GM19025 (cell line): ENCODE measurements at regions not wholly inside any gene's neighbourhood (a gene's known extent, or its start where the extent isn't known, plus 50 kb on each side); places are given as distances from the start of the nearest gene placed in this dataset.

Experiments
- ATAC-seq: cut with Tn5 transposase; IDR thresholded peaks from one replicate; pipeline ENCODE4 v1.9.1; 2021; ENCODE audit warnings: mild to moderate bottlenecking, low read depth, moderate library complexity; ENCODE audit not compliant: unreplicated experiment

DNA sequence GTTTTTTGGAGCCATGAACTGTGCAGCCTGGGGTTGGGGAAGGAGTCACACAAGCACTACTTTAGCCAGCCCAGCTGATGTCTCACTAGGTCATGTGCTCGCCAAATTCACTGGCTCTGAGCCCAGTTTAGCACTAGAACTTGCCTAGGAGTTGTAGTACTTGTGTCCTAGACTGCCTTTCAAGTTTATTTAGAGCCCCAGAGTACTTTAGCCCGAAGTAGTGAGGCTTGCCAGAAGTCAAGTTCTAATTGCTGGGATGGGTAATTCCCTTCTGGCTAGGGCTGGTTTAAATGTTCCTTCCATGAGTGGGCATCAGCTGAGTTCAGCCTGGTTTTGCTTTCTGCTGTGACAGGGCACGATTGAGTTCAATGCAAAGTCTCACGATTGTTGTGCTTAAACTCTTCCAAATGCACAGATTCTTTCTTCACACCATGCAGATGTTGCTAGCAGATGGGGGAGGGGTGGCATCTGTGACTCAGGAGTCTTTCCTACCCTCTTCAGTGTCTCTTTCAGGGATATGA lies 228.2 kb upstream of the ZPLD1 start:
- no peak for ATAC-seq

DNA sequence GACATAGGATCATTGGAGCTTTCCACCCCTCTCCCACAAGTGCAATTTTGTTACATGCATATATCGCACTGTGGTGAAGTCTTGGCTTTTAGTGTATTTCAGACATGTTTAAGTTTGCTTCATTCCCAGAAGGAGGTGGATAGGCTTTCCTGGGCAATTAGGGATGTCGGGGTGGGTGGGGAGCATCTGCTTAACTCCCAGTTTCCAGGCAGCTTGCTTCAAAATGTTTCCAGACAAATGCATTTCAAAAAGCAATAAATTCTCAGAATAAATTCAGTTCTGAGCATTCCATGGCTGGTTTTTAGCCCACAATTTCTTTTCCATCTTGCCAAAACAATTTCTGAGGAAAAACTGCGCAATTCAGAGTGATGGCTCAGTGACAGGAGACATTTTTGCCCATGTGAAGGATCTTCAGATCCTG lies 227.7 kb upstream of the ZPLD1 start:
- no peak for ATAC-seq

DNA sequence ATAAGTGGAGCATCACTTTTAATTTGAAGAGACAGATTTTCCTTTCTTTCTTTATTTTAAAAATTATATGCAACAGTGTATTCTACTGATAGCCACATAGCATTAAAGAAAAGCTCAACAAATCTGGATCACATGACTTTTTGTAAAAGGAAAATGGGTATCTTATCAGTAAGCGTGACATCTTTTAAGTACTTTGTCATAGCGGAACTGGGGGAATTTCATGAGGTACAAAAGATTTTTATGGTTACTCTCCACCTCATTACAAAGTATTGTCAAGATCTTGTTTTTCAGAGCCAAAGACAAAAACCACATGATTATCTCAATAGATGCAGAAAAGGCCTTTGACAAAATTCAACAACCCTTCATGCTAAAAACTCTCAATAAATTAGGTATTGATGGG lies 219.6 kb upstream of the ZPLD1 start:
- ATAC-seq = no peak

DNA sequence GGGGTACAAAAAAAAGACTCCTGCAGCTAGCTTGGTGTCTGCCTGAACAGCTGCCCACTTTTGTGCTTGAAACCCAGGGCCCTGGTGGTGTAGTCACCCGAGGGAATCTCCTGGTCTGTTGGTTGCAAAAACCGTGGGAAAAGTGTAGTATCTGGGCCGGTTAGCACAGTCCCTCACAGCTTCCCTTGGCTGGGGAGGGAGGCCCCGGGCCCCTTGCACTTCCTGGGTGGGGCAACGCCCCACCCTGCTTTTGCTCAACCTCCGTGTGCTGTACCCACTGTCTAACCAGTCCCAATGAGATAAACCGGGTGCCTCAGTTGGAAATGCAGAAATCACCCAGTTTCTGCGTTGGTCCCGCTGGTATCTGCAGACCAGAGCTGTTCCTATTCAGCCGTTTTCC lies 211.7 kb upstream of the ZPLD1 start:
- ATAC-seq = no peak

DNA sequence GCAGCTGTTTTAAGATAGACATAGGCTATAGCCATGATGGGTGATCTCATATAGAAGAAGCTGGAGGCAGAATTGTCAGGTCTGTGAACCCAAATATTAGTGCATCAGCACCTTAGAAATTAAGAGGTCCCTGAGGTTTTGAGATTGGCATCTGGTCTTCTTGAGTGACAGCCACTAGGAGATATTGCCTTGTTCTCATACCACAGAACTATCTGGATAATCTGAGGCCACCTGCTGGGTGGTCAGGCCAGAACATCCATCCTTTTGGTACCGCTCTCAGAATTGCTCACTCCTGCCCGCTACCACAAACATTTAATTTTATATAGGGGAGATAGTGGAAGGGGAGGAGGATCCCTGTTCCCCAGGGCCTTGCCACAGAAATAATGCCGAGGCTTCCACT lies 210.6 kb upstream of the ZPLD1 start:
- ATAC-seq = no peak

DNA sequence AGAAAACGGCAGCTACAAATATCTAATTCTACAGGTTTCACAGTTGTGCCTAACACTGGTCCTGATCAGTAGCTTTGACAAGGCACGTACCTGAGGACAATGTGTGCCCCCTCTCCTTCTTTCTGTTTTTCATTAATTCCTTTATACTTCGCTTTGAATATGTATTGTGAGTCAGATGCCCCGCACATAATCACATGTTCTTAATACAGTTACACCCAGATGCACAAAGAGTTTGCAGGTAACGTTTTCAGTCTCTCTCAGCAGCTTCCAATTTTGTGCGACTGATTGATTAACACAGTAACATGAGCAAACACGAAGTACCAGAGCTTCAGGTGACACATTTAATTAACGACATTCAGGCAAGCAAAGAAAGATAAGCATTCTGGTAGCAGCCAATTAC lies 209.8 kb upstream of the ZPLD1 start:
- ATAC-seq = no peak

DNA sequence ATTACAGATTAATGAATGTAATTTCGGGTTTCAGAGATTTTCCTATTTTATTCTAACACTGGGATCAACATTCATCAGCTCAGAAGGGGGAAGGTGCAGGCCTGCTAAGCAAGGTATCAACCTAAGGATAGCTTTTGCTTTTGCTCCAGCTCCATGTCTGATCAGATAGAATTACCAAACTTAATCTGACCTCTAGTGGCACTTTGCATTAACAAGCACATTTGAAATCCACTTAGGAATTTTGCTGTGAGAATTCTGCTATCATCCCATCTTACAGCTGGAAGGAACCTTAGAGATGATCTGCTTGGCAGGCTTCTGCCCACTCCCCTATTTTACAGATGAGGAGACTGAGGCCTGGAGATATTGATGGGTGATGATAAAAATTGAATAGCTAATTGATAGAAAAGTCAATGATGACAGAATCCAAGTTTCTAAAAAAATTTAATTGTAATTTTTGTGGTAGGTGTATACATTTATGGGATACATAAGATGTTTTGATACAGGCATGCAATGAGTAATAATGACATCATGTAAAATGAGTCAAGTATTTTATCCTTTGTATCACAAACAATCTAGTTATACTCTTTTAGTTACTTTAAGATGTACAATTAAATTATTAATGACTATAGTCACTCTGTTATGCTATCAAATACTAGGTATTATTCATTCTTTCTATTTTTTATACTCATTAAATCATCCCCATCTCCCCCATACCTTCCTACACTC lies 209.2 kb upstream of the ZPLD1 start:
- no peak for ATAC-seq

DNA sequence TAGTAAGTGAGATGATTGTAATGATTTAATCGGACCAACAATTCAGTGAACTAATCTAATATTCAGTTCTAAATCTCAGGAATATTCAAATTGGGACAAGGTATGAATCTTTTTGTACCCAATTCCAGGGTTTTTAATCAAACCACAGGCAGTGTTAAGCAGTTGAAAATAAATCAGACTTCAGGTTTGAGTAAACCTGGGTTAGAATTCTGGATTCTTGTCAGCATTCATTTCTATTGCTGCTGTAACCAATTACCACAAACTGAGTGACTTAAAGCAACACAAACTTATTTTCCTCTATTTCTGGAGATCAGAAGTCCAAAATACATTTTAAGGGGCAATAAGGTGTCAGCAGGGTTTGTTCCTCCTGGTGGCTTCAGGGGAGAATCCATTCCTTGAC lies 208.4 kb upstream of the ZPLD1 start:
- no peak for ATAC-seq

DNA sequence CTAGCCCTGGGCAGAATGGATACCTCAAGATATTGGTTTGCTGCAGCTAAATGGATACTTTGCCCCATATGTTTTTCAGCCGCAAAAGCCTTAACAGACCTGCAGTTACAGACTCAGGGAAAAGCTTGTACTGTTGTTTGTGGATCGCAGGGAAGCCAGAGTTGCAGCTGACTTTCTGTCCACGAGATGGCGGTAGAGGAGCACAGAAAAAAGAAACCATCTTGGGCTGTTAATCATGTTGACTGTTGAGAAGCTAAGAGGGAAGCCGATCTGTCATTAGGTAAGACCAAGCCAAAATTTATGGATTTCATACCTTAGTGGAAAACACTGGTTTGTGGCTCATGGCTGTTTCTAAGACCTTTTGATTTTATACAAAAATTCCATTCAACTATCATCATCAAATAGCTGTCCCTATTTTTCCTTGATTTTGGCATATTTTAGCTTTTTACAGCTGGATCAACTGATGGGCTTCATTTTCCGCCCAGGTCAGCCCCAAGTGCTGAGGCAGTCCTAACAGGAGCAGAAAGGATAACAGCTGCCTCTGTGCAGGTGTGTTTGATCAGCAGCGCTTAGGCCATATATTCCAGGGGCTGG lies 205.7 kb upstream of the ZPLD1 start:
- no peak for ATAC-seq

GRCh38 chr3:102230057-102230456 lies 204.8 kb upstream of the ZPLD1 start:
- no peak for ATAC-seq

GRCh38 chr3:102233881-102234280 lies 200.9 kb upstream of the ZPLD1 start:
- peak; percentile 87 for ATAC-seq

DNA sequence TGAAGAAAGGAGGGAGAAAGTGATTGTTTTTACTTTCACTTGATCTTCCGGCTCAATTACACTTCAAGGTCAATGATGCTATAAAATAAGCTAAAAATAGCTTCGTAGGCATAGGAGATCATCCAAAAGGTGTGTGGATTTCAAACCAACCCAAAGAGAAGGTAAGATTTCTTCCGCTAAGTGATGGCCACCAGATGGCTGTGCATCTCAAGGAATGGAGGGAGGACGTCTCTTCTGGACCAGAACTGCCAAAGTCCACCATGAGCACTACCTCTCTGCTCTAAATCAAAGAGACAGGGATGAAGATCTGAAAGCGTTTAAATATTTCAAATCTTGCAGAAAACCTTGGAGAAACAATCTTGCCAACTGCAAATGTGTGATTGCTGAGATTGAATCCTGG lies 199.1 kb upstream of the ZPLD1 start:
- no peak for ATAC-seq

DNA sequence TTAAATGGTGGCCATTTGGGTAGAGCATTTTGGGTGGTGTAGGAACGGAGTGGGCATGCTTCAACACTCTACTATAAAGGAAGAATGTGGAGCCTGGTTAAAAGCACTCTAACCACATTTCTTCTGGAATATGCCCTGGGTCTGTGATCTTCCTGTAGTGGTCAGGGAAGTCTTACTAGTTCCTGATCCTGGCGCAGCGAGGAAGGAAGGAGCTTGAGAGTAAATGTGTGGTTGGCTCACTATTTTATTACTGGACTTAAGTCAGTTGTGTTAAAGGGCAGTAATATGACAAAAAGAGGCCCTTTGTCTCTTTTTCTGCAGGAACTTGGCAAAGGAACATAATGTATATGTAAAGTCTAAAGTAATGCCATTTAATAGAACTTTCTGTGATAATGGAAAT lies 197.6 kb upstream of the ZPLD1 start:
- no peak for ATAC-seq

- no peak for ATAC-seq
Observed at GRCh38 chr3:102237838-102238237, 197.0 kb upstream of the ZPLD1 start.

DNA sequence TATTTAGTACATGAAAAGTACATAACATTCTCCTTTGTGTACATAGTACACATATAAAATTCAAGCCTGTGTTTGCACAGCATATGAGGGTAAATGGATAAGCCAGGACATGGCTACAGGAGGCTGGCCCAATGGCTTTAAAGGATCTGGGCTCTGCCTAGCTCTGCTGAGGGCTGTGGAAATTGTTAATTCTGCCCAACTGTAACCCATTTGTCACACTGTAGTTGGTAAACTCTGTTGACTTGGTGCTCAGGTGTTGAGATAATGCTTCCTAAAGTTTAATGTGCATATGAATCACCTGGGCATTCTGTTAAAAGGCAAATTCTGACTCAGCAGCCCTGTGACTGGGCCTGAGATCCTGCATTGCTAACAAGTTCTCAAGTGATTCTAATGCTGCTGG lies 196.5 kb upstream of the ZPLD1 start:
- no peak for ATAC-seq

DNA sequence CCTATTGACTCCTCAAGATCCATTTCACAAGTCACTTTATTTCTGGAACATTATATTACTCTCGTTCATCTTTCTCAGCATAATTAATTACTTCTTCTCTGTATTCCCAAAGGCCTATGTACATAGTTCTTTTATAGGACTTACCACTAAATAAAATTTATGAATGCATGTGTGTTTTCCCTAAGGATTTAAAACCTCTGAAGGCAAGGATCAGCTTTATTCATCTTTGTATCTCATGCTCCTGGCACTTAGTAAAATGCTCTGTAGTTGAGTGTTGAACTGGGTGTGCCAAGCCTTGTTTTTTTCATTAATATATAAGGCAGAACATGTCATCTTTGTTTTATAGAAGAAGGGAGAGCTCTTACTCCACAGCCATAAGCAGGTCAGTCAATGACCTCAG lies 194.1 kb upstream of the ZPLD1 start:
- ATAC-seq = no peak

DNA sequence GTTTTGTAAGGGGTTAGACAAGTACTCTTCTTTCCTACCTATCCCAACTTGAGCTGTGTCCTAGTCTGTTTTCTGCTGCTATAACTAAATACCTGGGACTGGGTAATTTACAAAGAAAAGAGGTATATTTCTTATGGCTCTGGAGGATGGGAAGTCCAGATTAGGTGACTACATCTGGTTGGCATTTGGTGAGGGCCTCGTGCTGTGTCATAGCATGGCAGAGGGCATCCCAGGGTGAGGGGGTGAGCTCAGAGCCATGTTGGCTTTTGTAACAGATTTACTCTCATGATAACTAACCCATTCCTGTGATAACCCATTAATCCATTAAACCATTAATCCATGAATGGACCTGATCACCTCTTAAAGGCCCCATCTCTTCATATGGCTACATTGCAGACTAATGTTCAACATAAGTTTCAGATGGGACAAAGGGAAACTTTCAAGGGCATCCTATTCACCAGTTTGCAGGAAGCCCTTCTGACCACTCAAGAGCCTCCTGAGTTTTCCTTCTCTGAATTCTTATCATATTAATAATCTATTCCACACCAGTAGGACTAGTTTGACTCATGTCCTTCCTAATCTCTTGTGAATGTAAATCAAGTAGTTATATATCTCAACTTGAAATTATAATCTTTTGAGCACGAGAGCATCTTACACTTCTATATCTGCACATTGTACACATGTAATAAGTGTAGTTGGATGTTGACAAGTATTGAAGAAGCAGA lies 185.7 kb upstream of the ZPLD1 start:
- no peak for ATAC-seq

- no peak for ATAC-seq
Observed at GRCh38 chr3:102255736-102256135, 179.1 kb upstream of the ZPLD1 start.

DNA sequence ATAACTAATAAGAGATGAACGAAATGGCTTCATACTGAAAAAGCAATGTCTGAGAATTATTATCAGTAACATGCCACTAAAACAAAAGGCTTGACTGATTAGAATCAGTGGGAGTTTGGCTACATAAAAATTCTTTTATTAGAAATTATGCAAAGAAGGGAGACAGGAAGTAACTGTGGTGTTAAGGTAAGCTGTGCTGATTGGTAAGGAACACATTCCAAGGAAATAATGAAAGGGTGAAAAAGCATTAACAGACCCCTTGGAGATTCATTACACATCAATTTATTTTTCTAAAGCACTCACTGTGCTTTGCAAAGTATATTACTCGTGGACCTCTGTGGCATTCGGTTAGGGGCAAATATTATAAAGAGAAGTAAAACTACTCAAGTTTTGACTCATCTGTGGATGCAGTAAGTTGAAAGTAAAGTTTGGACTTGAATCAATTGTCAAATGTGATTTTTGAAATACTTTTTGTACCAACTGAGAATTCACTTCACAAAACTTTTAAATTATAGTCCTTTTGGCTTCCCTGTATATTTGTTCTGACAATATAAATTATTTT lies 176.1 kb upstream of the ZPLD1 start:
- ATAC-seq = no peak

- ATAC-seq = no peak
Observed at GRCh38 chr3:102259663-102260062, 175.2 kb upstream of the ZPLD1 start.

DNA sequence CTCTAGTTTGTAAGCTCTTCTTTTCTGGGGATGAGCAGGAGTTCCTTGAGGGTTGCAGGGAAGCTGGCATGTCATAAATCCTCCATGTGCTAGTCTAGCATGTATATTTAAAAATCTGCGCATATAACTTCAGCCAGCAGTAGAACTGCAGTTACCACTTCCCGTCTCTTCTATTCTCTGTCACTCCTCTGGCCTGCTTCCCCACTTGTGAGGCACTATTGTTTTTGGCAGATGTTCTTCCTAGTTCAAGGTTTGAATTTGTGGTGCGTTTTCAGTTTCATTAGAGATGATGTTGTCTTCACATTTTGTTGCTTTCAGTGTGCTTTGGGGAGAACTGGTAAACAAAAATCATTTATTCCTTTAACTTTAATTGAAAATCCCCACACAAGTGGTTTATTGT lies 169.1 kb upstream of the ZPLD1 start:
- peak; percentile 49 for ATAC-seq
